ENCODE measurements at regions not wholly inside any gene's neighbourhood (a gene's known extent, or its start where the extent isn't known, plus 50 kb on each side); places are given as distances from the start of the nearest gene placed in this dataset.

DNA sequence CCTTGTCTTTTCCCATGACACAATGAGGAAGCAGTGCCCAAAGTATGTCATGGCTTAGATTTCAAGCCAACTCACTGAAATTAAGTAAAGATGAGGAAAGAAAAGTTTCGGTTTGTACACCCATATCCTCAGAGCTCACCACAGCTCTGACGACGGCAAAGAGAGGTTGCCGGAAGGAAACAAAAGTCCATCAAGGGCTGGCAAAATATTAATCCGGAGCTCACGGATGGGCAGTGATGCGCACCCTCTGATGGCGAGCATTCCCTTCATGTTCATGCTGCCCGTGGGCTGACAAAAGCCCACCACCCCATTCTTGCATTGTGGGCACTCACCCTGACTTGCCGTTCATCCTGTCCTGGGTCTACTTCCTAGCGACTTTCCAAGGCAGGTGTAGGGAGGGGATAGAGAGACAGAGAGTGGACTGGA lies 103.1 kb downstream of the SOX9 start:
- Mint-ChIP-seq H3K36me3 (ENCODE audit: insufficient read depth, unreplicated experiment) (no peaks in the 10 kb centered on the region), H3K4me3 (ENCODE audit: unreplicated experiment) (no peak overlapping the region), H3K27ac (ENCODE audit: unreplicated experiment) (no peak overlapping the region), H3K9me3 (ENCODE audit: unreplicated experiment) (peaks cover 7% of the 10 kb centered on the region), H3K4me1 (ENCODE audit: low read depth, unreplicated experiment) (peaks cover 3% of the 10 kb centered on the region), H3K27me3 (ENCODE audit: insufficient read depth, unreplicated experiment) (no peaks in the 10 kb centered on the region)
- TF ChIP-seq, protein P1, sequence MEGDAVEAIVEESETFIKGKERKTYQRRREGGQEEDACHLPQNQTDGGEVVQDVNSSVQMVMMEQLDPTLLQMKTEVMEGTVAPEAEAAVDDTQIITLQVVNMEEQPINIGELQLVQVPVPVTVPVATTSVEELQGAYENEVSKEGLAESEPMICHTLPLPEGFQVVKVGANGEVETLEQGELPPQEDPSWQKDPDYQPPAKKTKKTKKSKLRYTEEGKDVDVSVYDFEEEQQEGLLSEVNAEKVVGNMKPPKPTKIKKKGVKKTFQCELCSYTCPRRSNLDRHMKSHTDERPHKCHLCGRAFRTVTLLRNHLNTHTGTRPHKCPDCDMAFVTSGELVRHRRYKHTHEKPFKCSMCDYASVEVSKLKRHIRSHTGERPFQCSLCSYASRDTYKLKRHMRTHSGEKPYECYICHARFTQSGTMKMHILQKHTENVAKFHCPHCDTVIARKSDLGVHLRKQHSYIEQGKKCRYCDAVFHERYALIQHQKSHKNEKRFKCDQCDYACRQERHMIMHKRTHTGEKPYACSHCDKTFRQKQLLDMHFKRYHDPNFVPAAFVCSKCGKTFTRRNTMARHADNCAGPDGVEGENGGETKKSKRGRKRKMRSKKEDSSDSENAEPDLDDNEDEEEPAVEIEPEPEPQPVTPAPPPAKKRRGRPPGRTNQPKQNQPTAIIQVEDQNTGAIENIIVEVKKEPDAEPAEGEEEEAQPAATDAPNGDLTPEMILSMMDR (IDR thresholded peaks at IDR 0.05; ENCODE audit: insufficient read depth in 1 of 2, low read depth in 1 of 2, low read length in 1 of 2, severe bottlenecking in 1 of 2, unreplicated experiment in 1 of 2): no peak
- no TSS peak for BruUV-seq (replicated peaks)
- POLR2A ChIA-PET: interaction anchor here (0.6 kb wide), 1 partner anchor 915 kb away, joined by 3 read pairs; no protein-coding TSS in a partner anchor
- DNase-seq: no peak
- intact Hi-C loops (cut with micrococcal nuclease; ENCODE audit: unreplicated experiment): no loop called here
- Histone ChIP-seq H3K4me1 (peaks cover 11% of the 10 kb centered on the region), H3K36me3 (ENCODE audit: control insufficient read depth, insufficient read depth, low read length) (no peaks in the 10 kb centered on the region), H3K27me3 (replicated peaks; ENCODE audit: control insufficient read depth, insufficient read depth, low read length) (no peaks in the 10 kb centered on the region), H3K9me3 (0 out of 2 replicates have a peak, but pooled peaks cover 2% of the 10 kb centered on the region), H3K4me3 (ENCODE audit: low read depth, low read length) (no peak overlapping the region)
- CTCF ChIA-PET: no interaction called here

DNA sequence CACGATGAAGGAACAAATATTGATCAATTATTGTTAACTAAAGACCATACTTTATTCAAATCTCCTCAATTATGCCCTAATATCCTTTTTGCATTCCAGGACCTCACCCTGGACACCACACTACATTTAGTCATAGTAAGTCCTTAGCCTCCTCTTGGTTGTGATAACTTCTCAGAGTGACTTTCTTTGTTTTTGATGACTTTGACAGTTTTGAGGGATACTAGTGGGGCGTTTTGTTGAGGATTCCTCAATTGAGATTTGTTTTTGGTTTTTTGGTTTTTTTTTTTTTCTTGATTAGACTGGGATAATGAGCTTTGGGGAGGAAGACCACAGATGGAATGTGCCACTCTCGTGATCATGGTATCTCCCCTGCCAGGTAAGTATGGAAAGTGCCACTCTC lies 105.5 kb downstream of the SOX9 start:
- Histone ChIP-seq H3K4me1 (peaks cover 11% of the 10 kb centered on the region), H3K27me3 (replicated peaks; ENCODE audit: control insufficient read depth, insufficient read depth, low read length) (no peaks in the 10 kb centered on the region), H3K36me3 (ENCODE audit: control insufficient read depth, insufficient read depth, low read length) (no peaks in the 10 kb centered on the region), H3K4me3 (ENCODE audit: low read depth, low read length) (no peak overlapping the region), H3K9me3 (0 out of 2 replicates have a peak, but pooled peaks cover 2% of the 10 kb centered on the region)
- Mint-ChIP-seq H3K4me3 (ENCODE audit: unreplicated experiment) (no peak overlapping the region), H3K36me3 (ENCODE audit: insufficient read depth, unreplicated experiment) (no peaks in the 10 kb centered on the region), H3K4me1 (ENCODE audit: low read depth, unreplicated experiment) (no peaks in the 10 kb centered on the region), H3K27ac (ENCODE audit: unreplicated experiment) (no peak overlapping the region), H3K9me3 (ENCODE audit: unreplicated experiment) (peaks cover 11% of the 10 kb centered on the region), H3K27me3 (ENCODE audit: insufficient read depth, unreplicated experiment) (no peaks in the 10 kb centered on the region)
- CTCF ChIA-PET: no interaction called here
- intact Hi-C loops (cut with micrococcal nuclease; ENCODE audit: unreplicated experiment): no loop called here
- no peak for DNase-seq
- POLR2A ChIA-PET: no interaction called here
- TF ChIP-seq, protein P1 (IDR thresholded peaks at IDR 0.05; ENCODE audit: insufficient read depth in 1 of 2, low read depth in 1 of 2, low read length in 1 of 2, severe bottlenecking in 1 of 2, unreplicated experiment in 1 of 2): no peak
- BruUV-seq (replicated peaks): no TSS peak

DNA sequence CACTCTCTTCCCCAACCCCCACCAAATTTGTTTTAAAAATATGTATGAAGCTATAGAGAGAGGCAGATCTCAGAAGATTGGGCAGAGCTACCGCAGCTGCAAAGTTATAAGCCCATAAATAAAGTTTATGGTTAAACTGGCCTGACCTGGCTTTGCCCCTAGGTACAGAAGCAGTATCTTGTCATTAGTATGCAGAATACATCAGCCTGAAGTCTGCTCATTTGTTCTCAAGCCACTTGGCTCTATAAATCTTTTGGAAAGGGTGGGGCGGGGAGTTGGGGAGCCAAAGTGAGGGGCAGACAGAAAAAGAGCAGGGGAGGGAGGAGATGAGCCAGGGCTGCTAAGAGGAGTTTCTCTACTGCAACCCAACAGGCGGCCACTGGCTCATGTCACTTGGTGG lies 113.2 kb downstream of the SOX9 start:
- DNase-seq: no peak
- Histone ChIP-seq H3K4me1 (0 out of 2 replicates have a peak, but pooled peaks cover 4% of the 10 kb centered on the region), H3K4me3 (ENCODE audit: low read depth, low read length) (no peak overlapping the region), H3K27me3 (replicated peaks; ENCODE audit: control insufficient read depth, insufficient read depth, low read length) (no peaks in the 10 kb centered on the region), H3K9me3 (peaks cover 5% of the 10 kb centered on the region; the same call in 1 of the 2 replicates), H3K36me3 (ENCODE audit: control insufficient read depth, insufficient read depth, low read length) (no peaks in the 10 kb centered on the region)
- TF ChIP-seq, protein P1 (IDR thresholded peaks at IDR 0.05; ENCODE audit: insufficient read depth in 1 of 2, low read depth in 1 of 2, low read length in 1 of 2, severe bottlenecking in 1 of 2, unreplicated experiment in 1 of 2): no peak
- ChIA-PET CTCF (no interaction called here), POLR2A (no interaction called here)
- Mint-ChIP-seq H3K9me3 (ENCODE audit: unreplicated experiment) (peaks cover 3% of the 10 kb centered on the region), H3K27me3 (ENCODE audit: insufficient read depth, unreplicated experiment) (no peaks in the 10 kb centered on the region), H3K4me1 (ENCODE audit: low read depth, unreplicated experiment) (peaks cover 5% of the 10 kb centered on the region), H3K36me3 (ENCODE audit: insufficient read depth, unreplicated experiment) (no peaks in the 10 kb centered on the region), H3K27ac (ENCODE audit: unreplicated experiment) (no peak overlapping the region), H3K4me3 (ENCODE audit: unreplicated experiment) (no peak overlapping the region)
- BruUV-seq (replicated peaks): no TSS peak
- intact Hi-C loops (cut with micrococcal nuclease; ENCODE audit: unreplicated experiment): no loop called here

Data from Caco-2 (cell line).